RWPE1 (cell line): ENCODE measurements at regions not wholly inside any gene's neighbourhood (a gene's known extent, or its start where the extent isn't known, plus 50 kb on each side); places are given as distances from the start of the nearest gene placed in this dataset.

Experiments
- CTCF ChIA-PET: fragments of 350-600 bp; sonication (Branson Sonifier 250); formaldehyde crosslinking; extraction: SDS; loops from one replicate; lab custom pipeline; 2021; lab: Yijun Ruan, JAX
- POLR2A ChIA-PET: fragments of 400-600 bp; formaldehyde crosslinking; extraction: SDS; loops from one replicate; lab custom pipeline; 2020; ENCODE audit warnings: antibody characterized with exemption; ENCODE audit not compliant: low non-redundant PET; lab: Yijun Ruan, JAX
- DNase-seq: peaks from one replicate; pipeline ENCODE4 v3.0.0; 2012; ENCODE audit warnings: low spot score
- H3K27ac ChIP-seq: fragments of 450-650 bp; 2 replicates; pipeline ENCODE4 v1.5.1; 2017
- TF ChIP-seq, protein P1 (sequence below): fragments of 450-650 bp; conservative IDR thresholded peaks from 2 replicates; pipeline ENCODE4 v1.5.1; 2017; ENCODE audit warnings: low read depth, mild to moderate bottlenecking

DNA sequence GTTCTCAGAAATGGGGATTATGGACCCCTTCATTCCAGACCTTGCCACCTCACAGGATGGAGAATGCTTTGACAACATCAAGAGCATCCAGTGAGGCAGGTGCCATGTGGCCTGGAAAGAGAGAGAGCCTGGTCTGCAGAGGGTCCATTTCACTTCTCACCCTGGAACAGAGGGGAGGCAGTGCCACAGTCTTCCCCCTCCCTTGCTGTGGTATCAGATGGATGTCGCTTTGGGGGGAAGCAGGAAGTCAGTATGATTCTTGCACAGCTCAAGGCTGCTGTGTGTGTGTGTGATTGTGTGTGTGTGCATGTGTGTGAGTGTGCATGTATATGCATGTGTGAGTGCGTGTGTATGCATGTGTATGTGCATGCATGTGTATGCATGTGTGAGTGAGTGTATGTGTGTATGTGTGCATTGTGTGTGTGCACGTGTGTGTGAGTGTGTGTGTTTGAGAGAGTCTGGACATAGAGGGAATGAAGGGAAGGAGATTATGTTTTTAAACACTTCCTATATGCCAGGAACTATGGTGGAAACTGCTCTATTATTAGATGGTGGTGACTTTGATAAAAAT lies 328.6 kb upstream of the CLNK start:
- H3K27ac ChIP-seq, result no peak overlapping the region
- no peak for DNase-seq
- ChIA-PET CTCF (no interaction called here), POLR2A (no interaction called here)
- TF ChIP-seq, protein P1, sequence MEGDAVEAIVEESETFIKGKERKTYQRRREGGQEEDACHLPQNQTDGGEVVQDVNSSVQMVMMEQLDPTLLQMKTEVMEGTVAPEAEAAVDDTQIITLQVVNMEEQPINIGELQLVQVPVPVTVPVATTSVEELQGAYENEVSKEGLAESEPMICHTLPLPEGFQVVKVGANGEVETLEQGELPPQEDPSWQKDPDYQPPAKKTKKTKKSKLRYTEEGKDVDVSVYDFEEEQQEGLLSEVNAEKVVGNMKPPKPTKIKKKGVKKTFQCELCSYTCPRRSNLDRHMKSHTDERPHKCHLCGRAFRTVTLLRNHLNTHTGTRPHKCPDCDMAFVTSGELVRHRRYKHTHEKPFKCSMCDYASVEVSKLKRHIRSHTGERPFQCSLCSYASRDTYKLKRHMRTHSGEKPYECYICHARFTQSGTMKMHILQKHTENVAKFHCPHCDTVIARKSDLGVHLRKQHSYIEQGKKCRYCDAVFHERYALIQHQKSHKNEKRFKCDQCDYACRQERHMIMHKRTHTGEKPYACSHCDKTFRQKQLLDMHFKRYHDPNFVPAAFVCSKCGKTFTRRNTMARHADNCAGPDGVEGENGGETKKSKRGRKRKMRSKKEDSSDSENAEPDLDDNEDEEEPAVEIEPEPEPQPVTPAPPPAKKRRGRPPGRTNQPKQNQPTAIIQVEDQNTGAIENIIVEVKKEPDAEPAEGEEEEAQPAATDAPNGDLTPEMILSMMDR, result no peak

DNA sequence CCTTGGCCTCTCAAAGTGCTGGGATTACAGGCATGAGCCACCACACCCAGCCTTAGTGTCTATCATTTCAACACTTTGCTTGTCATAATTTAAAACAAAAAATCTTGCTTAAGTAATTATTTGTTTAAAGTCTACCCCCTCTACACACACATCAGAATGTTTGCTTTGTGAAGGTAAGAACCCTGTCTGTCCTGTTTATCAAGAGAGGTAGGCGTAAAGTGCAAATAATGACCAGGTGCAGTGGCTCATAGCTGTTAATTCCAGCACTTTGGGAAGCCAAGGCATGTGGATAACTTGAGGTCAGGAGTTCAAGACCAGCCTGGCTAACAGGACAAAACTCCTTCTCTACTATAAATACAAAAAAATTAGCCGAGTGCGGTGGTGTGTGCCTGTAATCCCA lies 326.7 kb upstream of the CLNK start:
- CTCF ChIA-PET, result no interaction called here
- no peak for DNase-seq
- H3K27ac ChIP-seq, result no peak overlapping the region
- POLR2A ChIA-PET, result no interaction called here
- TF ChIP-seq, protein P1, result no peak

DNA sequence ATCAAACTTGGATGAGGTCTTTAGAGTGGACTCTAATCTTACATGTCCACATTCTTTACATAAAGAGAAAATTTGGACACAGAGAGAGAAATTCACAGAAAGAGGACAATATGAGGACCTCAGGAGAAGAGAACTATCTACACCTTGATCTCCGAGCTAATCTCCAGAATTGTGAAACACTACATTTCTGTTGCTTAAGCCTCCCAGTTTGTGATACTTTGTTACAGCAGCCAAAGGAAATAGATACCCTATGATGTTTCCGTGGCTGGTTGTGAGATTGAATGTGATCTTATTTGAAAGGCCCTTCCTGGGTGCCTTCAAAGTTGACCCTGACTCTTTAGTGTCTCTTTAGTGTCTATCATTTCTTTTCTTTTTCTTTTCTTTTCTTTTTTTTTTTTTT lies 326.1 kb upstream of the CLNK start:
- H3K27ac ChIP-seq, result no peak overlapping the region
- TF ChIP-seq, protein P1, result no peak
- ChIA-PET CTCF (no interaction called here), POLR2A (no interaction called here)
- no peak for DNase-seq

DNA sequence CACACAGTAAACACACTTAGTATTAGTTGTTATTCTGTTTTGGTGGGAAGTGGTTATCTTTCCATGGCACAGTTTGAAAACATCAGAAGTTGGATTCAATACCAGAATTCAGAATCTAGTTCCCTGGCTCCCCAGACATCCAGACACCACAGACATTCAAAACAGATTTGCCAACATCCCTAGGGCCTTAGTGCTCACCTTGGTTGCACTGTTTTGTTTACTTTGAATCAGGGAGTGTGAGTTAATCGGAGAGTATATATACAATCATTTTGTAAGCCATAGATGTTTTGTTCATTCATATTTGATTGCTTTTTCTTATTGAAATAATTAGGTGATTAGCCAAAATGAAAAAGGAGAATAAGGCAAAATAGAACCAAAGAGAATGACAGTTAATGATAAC lies 324.7 kb upstream of the CLNK start:
- ChIA-PET CTCF (no interaction called here), POLR2A (no interaction called here)
- no peak for DNase-seq
- no peak overlapping the region for H3K27ac ChIP-seq
- TF ChIP-seq, protein P1, result no peak

DNA sequence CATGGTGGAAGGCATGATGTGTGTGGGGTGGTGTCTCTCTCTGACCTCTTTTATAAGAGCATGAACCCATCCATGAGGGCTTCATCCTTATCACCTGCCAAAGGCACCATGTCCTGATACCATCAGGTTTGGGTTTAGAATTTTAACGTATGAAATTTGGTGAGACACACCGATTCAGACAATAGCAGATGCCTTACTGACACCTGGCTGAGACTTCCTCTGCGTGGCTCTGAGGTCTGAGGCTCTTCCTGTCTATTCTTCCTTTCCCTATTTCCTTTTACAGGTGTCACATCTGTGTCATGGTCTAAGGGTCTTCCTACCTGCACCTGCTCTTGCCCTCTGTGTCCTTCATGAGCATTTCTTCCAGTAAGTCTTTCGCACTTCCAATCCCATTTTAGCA lies 320.7 kb upstream of the CLNK start:
- H3K27ac ChIP-seq, result no peak overlapping the region
- TF ChIP-seq, protein P1, result no peak
- ChIA-PET CTCF (no interaction called here), POLR2A (no interaction called here)
- no peak for DNase-seq

DNA sequence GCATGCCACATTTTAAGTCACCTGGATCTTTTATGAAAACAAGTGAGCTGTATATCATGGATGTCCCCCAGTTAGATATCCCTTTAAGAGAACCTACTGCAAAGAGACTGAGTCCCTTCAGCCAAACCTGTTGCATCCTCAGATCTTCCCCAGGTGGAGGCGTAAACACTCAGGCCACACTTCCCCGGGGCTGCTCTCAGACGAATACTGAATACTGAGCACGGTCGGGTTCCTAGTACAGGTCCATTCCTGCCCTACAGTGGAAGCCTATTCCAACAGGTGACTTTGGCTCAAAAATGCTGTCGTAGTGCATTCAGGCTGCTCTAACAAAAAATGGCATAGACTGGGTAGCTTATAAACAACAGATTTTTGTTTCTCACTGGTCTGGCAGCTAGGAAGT lies 320.2 kb upstream of the CLNK start:
- TF ChIP-seq, protein P1, result no peak
- no peak for DNase-seq
- CTCF ChIA-PET, result no interaction called here
- POLR2A ChIA-PET, result no interaction called here
- no peak overlapping the region for H3K27ac ChIP-seq

DNA sequence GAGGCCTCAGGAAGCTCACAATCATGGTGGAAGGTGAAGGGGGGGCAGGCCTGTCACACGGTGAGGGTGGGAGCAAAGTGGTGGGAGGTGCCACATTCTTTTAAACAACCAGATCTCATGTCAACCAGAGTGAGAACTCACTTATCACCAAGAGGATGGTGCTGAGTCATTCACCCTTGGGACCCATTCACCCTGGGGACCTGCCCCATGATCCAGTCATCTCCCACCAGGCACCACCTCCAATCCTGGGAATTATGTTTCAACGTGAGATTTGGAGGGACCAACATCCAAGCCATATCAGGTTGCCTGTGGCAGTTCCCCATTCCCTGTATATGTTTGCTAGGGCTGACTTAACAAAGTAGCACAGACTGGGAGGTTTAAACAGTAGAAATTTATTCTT lies 318.4 kb upstream of the CLNK start:
- ChIA-PET POLR2A (no interaction called here), CTCF (no interaction called here)
- TF ChIP-seq, protein P1, result no peak
- no peak overlapping the region for H3K27ac ChIP-seq
- DNase-seq, result no peak
